ENCODE measurements at regions not wholly inside any gene's neighbourhood (a gene's known extent, or its start where the extent isn't known, plus 50 kb on each side); places are given as distances from the start of the nearest gene placed in this dataset.
"Not testable (repeated sequence)": the region's sequence is repeated elsewhere in the genome, so short reads cannot be mapped to it uniquely, and the experiment has no call there.

DNA sequence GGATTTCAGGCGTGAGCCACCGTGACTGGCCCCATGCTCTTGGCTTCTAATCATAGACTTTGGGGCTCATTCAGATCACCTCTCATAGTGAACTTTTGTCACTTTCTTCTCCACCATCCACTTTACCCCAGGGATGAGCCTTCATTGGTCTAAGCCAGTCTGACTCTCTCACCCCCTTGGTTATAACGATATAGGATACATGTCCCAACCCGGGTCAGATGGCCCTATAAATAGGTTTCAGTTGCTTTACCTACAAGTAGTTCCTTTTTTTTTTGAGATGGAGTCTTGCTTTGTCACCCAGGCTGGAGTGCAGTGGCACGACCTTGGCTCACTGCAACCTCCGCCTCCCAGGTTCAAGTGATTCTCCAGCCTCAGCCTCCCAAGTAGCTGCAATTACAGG is 61.7 kb downstream of the TMEM235 start:
- TF ChIP-seq, protein P1, sequence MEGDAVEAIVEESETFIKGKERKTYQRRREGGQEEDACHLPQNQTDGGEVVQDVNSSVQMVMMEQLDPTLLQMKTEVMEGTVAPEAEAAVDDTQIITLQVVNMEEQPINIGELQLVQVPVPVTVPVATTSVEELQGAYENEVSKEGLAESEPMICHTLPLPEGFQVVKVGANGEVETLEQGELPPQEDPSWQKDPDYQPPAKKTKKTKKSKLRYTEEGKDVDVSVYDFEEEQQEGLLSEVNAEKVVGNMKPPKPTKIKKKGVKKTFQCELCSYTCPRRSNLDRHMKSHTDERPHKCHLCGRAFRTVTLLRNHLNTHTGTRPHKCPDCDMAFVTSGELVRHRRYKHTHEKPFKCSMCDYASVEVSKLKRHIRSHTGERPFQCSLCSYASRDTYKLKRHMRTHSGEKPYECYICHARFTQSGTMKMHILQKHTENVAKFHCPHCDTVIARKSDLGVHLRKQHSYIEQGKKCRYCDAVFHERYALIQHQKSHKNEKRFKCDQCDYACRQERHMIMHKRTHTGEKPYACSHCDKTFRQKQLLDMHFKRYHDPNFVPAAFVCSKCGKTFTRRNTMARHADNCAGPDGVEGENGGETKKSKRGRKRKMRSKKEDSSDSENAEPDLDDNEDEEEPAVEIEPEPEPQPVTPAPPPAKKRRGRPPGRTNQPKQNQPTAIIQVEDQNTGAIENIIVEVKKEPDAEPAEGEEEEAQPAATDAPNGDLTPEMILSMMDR (IDR thresholded peaks at IDR 0.05) = not testable (repeated sequence)
- not testable (repeated sequence) for TF ChIP-seq EZH2 (IDR thresholded peaks at IDR 0.05; ENCODE audit: borderline replicate concordance, insufficient read depth, low read depth, low read length, poor library complexity, severe bottlenecking)
